ENCODE measurements at regions not wholly inside any gene's neighbourhood (a gene's known extent, or its start where the extent isn't known, plus 50 kb on each side); places are given as distances from the start of the nearest gene placed in this dataset.

GRCh38 chr11:113579292-113579940 is 104.2 kb upstream of the DRD2 start:
- no peak for DNase-seq (ENCODE audit: low spot score)

- DNase-seq (ENCODE audit: low spot score), result no peak
Observed at GRCh38 chr11:113578715-113579250, 103.6 kb upstream of the DRD2 start.

- no peak for DNase-seq (ENCODE audit: low spot score)
Observed at GRCh38 chr11:113578033-113578380, 102.8 kb upstream of the DRD2 start.

- DNase-seq (ENCODE audit: low spot score), result no peak
Observed at GRCh38 chr11:113577356-113578032, 102.3 kb upstream of the DRD2 start.

DNA sequence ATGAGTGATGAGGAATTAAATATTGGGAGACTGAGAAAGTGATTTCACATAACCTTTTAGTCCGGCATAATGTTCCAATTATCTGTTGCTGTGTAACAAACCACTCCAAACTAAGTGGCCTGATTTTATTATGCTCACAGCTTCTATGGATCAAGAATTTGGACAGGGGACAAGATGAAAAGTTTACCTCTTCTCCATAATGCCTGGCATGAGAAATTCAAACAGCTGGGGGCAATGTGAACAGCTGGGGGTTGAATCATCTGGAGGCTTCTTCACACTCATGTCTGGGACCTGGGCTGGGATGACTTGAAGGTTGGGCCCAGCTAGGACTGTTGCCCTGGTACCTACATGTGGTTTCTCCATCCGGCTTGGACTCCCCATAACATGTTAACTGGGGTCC is 99.4 kb upstream of the DRD2 start:
- no peak for DNase-seq (ENCODE audit: low spot score)

DNA sequence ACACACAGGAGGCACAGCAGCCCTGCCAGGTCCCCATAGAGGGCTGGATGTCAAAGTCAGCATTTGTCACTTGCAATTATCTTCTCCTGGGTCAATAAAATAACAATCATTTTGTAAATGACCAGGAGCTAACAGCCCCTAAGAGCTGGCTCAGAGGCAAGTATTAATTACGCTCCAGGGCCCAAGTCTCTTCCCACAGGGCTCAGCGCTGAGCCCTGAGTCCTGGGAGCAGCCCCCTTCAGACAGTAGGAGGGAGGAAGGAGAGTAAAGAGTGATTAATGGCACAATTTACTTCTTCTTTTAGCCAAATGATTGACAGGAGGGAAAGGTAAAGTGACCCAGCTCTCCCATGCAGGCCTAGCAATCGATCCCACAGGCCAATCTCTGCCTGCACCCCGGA is 99.0 kb upstream of the DRD2 start:
- no peak for DNase-seq (ENCODE audit: low spot score)

- DNase-seq (ENCODE audit: low spot score), result no peak
Observed at GRCh38 chr11:113572136-113572735, 97.0 kb upstream of the DRD2 start.

DNA sequence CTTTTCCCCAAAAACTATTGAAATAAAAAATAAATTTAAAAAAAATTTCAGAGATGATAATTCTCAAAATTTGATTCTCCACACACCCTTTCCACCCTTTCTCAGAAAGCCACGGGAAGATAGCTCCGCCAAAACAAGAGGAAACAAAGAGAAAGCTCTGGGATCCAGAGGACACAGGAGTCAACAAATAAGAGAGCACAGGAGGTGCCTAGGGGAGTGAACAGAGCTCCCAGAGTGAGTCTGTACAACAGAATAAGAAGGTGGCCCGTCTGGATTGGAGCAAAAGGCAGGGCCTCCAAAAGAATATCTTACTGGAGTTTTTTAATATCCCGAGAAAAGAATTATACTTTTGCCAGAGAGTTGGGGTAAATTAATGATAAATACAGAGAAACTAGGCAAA is 96.3 kb upstream of the DRD2 start:
- DNase-seq (ENCODE audit: low spot score), result no peak

GRCh38 chr11:113570906-113571305 is 95.7 kb upstream of the DRD2 start:
- no peak for DNase-seq (ENCODE audit: low spot score)

DNA sequence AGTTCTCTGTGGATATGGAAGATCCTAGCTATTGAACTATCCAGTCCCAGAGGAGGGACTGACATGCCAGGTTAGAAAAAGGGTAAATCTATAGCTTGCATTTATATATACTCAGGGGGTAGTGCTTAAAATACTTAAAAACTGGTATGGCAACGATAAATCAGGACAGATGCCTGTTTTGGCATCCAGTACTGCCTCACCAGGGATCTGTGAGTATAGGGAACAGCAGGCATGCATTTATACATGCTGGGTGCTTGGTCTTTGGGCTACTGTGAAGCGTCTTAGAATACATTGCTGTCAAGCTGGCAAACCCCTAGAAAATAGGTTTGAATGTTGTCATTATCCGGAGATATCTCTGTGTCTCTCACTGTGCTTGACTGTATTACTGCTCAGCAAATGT is 94.2 kb upstream of the DRD2 start:
- no peak for DNase-seq (ENCODE audit: low spot score)

DNA sequence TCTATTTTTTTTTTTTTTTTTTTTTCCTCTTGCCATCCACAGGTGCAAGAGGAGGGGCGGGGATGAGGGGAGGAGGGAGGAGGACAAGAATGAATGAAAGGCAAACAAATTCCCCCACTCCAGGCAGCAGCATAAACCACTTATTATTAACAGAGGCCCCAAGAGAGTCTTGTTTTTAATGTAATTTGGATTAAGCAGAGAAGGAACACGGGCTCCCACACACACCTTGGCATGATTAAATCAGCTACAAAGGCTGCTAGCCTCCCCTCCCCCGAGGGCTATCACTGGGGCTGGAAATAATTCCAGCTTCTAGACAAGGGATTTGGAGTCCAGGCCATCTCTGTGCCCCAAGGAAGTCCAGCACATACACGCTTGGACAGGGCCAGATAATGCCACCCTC is 93.4 kb upstream of the DRD2 start:
- no peak for DNase-seq (ENCODE audit: low spot score)

GRCh38 chr11:113567867-113568544 is 92.8 kb upstream of the DRD2 start:
- DNase-seq (ENCODE audit: low spot score), result no peak

- no peak for DNase-seq (ENCODE audit: low spot score)
Observed at GRCh38 chr11:113567097-113567496, 91.9 kb upstream of the DRD2 start.

DNA sequence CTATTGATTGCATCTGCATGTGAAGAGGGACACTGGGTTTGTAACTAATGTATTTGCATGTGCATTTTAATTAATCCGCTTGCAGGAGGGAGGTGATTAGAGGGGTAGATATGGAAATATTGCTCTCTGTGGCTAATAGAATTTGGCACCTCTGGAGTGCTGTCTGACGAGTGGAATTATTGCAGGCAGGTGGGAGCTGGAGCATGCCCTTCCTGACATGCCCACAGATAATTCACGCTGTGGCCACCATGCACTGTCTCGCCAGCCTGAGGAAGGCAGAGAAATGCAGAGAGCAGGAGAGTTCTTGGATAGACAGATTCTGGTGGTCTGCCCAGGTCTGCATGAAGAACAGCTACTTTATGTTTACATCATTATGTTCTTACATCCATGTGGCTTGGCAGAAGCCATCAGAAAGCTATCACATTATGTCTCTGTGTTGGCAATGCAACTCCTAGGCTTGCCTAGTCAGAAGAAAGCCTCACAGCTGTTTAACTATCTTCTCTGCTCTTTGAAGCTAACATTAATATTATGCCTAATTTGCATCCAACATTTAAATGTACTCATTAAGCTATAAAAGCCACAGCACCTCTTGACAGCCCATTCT is 89.4 kb upstream of the DRD2 start:
- no peak for DNase-seq (ENCODE audit: low spot score)

DNA sequence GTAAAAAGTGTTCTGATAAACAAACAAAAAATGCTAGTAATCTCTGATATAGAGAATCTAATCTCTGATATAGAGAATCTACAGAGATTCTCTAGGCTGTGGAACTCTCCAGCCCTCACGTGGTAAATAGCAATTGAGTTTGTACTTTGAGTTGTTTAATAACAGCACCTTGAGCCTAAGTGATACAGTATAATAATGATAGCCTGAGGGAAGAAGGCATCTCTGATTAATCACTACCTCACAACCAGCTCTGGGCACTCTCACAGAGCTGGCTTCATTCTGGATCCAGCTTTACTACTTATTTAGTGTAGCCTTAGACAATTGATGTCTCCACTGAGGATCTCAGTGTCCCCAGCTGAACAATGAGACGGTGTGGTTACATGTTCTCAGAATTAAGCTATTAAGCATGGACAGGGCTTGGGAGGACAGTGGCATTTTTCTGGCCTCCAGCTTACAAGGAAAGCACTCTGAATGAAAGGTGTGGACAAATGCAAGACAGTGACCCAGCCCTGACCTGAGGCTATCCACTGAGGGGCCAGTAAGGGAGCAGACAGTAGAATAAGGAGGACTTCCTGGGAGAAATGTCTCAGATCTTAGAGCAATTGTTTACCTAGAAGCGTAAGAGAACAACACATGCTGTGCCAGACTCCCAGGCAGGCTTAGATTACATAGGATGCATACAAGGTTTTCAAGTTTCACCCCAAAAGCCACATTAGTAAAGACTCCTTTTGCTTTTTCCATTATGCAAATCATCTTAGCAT is 88.7 kb upstream of the DRD2 start:
- DNase-seq (ENCODE audit: low spot score), result no peak

DNA sequence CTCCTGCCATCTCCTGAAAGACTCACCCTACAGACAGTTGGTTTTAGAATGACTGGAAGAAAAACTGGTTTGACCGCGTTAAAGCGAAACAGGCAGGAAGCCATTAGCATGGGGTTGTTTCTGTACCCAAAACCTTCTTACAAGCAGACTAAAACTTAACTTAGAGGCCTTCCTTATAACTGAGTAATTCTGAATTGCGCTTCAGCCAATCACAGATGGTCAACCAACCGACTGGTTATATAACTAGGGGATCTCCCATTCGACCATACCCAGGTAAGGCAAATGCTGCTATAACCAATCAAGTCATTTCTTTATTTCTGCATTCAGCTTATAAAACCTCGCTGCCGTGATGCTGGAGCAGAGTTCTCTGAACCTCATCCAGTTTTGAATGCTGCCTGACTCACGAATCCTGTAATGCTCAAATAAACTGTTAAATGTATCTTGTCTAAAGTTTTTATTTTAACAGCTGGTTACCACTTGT is 87.8 kb upstream of the DRD2 start:
- no peak for DNase-seq (ENCODE audit: low spot score)

DNA sequence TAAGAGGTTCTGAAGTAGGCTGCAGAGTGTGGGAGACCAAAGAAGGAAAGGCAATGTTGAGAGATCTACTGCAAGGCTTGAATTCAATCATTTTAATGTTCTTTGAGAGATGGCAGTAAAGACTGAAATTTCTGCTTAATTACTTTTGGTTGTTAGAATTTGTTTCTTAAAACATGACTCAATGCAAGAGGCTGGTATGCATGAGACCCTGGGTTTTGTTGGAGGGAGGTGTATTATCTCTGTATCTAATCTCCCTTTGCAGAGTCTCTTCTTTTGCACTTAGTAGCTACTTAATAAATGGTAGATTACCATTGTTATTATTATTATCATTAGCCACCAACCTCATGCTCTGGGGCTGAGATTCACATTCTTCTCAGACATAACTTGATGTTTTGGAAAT is 87.4 kb upstream of the DRD2 start:
- no peak for DNase-seq (ENCODE audit: low spot score)

DNA sequence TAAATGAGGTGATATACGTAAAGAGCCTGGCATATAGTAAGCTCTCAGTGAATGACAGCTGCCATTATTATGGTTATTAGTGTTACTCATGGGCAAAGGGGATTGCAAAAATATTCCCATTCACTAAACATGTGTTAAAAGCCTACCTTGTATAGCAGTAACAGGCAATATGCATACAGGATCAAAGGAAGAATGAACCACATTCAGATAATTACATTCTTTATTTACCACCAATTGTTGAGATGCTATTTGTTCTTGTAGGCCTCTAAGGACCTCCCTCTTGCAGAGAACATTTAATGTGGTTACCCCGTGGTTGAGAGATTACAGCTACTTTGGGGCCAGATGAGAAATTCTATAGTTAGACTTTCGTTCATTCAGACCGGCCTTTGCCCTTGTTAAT is 82.7 kb upstream of the DRD2 start:
- DNase-seq (ENCODE audit: low spot score), result no peak

GRCh38 chr11:113556036-113556435 is 80.8 kb upstream of the DRD2 start:
- no peak for DNase-seq (ENCODE audit: low spot score)

DNA sequence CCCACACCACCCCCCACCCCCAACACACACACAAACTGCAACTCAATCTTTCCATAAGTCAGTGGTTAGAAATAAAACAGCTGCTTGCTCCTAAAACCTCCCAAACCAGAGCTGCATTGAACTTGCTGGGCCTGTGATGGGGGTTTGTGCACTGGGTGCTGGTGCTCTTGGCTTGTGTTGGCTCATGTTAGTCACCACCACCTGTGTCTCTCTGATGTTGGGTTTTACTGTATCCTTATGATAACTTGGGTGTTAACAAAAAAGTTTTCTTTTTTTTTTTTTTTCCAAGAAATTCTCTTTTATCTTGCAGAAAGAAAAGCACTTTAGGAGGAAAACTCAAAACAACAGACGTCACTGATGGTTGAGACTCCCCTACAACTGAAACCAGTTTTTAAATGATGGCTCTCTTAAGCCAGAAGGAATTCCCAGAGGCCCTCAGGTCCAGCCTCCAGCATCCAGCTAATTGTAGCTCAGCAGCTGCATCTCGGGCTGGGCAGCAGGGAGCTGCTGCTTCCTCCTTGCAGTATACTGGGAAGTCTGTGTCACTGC is 79.9 kb upstream of the DRD2 start:
- no peak for DNase-seq (ENCODE audit: low spot score)

DNA sequence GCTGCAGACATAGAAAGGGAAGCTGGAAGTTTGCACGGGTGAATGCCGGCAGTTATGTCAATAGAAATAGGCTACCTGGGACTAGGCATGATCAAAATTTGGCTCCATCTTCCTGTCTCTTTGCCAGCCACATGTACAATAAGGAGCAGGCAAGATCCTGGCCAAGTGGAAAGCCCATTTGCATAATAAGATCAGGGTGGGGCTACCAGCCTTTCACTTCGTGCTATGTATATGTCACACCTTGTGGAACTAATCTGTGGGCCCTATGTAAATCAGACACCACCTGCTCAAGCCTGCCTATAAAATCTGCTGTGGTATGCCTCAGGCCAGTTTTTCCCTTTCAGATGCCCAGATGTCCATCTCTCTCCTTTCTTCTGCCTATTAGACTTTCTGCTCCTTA is 79.3 kb upstream of the DRD2 start:
- no peak for DNase-seq (ENCODE audit: low spot score)

Data from CD4-positive, alpha-beta T cell treated with Interleukin-15 for 4 hours (primary cell).